ENCODE measurements at regions not wholly inside any gene's neighbourhood (a gene's known extent, or its start where the extent isn't known, plus 50 kb on each side); places are given as distances from the start of the nearest gene placed in this dataset.

GRCh38 chr20:24194143-24194542 is 205.6 kb upstream of the GGTLC1 start:
- no peak for DNase-seq
- H3K27me3 ChIP-seq = no peaks in the 10 kb centered on the region
- no peaks in the 10 kb centered on the region for H3K4me1 ChIP-seq (ENCODE audit: insufficient read depth)
- no peaks in the 10 kb centered on the region for H3K9me3 ChIP-seq
- H3K27ac ChIP-seq = no peak overlapping the region
- TF ChIP-seq EP300 (IDR thresholded peaks at IDR 0.05) (no peak), CTCF (IDR thresholded peaks at IDR 0.05) (no peak), POLR2A (IDR thresholded peaks at IDR 0.05) (no peak)
- intact Hi-C loops (cut with DNase I) = no loop called here
- H3K36me3 ChIP-seq = no peaks in the 10 kb centered on the region
- WGBS, 3 donors = 69 to 76% (median 75%) methylated on average over 3 of the region's 3 CpGs
- no peak overlapping the region for H3K4me3 ChIP-seq

DNA sequence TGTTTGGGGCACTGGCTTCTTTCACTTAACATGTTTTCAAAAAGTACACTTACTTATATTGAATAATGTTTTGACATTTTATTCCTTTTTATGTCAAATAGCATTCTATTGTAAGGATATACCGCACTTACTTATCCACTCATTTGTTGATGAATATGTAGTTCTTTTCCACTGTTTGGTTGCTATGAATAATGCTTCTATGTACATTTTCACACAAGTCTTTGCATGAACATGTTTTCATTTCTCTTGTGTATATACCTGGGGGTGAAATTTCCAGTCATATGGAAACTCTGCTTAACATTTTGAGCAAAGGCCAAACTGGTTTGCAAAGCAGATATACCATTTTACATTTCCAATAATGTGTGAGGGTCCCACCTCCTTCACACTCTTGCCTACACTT is 202.3 kb upstream of the GGTLC1 start:
- H3K27me3 ChIP-seq = no peaks in the 10 kb centered on the region
- intact Hi-C loops (cut with DNase I) = no loop called here

GRCh38 chr20:24185791-24186190 is 197.2 kb upstream of the GGTLC1 start:
- DNase-seq = no peak
- H3K36me3 ChIP-seq = no peaks in the 10 kb centered on the region
- no peaks in the 10 kb centered on the region for H3K4me1 ChIP-seq (ENCODE audit: insufficient read depth)
- H3K27me3 ChIP-seq = no peaks in the 10 kb centered on the region
- intact Hi-C loops (cut with DNase I) = no loop called here
- no peak for TF ChIP-seq EP300 (IDR thresholded peaks at IDR 0.05)
- TF ChIP-seq POLR2A (IDR thresholded peaks at IDR 0.05) = no peak
- TF ChIP-seq CTCF (IDR thresholded peaks at IDR 0.05) = no peak
- no peaks in the 10 kb centered on the region for H3K9me3 ChIP-seq
- no peak overlapping the region for H3K27ac ChIP-seq
- no peak overlapping the region for H3K4me3 ChIP-seq

More for the DNA sequence above, 202.3 kb upstream of the GGTLC1 start:
- Histone ChIP-seq H3K4me1 (ENCODE audit: insufficient read depth) (no peaks in the 10 kb centered on the region), H3K9me3 (no peaks in the 10 kb centered on the region), H3K36me3 (no peaks in the 10 kb centered on the region), H3K27ac (no peak overlapping the region), H3K4me3 (no peak overlapping the region)
- WGBS, 3 donors = 93 to 98% (median 97%) methylated on average over 1 of the region's 1 CpG
- DNase-seq = no peak
- no peak for TF ChIP-seq CTCF (IDR thresholded peaks at IDR 0.05)
- no peak for TF ChIP-seq EP300 (IDR thresholded peaks at IDR 0.05)
- TF ChIP-seq POLR2A (IDR thresholded peaks at IDR 0.05) = no peak

DNA sequence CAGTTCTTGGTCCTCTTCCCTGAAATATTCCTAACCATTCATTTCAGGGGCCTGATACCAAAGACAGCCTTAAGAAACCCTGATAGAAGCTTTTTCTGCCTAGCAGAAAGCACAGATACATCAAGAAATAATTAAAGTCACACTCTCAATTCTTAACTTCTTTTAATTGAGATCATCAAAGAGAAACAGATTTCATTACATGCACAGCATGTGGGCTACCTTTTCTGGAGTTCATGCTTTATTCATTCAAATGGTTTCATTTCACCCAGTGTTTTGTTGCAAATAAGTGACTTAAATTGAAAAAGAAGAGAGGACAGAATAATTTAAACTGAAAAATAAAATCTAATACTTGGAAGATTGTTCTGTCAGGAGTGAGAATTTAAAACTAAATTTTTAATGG is 192.6 kb upstream of the GGTLC1 start:
- no peaks in the 10 kb centered on the region for H3K36me3 ChIP-seq
- intact Hi-C loops (cut with DNase I) = no loop called here
- no peak for DNase-seq
- no peak overlapping the region for H3K27ac ChIP-seq
- H3K27me3 ChIP-seq = no peaks in the 10 kb centered on the region
- TF ChIP-seq EP300 (IDR thresholded peaks at IDR 0.05) (no peak), CTCF (IDR thresholded peaks at IDR 0.05) (no peak), POLR2A (IDR thresholded peaks at IDR 0.05) (no peak)
- no peaks in the 10 kb centered on the region for H3K9me3 ChIP-seq
- H3K4me1 ChIP-seq (ENCODE audit: insufficient read depth) = no peaks in the 10 kb centered on the region
- no peak overlapping the region for H3K4me3 ChIP-seq

GRCh38 chr20:24169256-24169655 is 180.7 kb upstream of the GGTLC1 start:
- Histone ChIP-seq H3K4me1 (ENCODE audit: insufficient read depth) (no peaks in the 10 kb centered on the region), H3K27me3 (no peaks in the 10 kb centered on the region), H3K9me3 (no peaks in the 10 kb centered on the region), H3K27ac (no peak overlapping the region), H3K36me3 (no peaks in the 10 kb centered on the region), H3K4me3 (no peak overlapping the region)
- DNase-seq = no peak
- no peak for TF ChIP-seq CTCF (IDR thresholded peaks at IDR 0.05)
- TF ChIP-seq POLR2A (IDR thresholded peaks at IDR 0.05) = no peak
- TF ChIP-seq EP300 (IDR thresholded peaks at IDR 0.05) = no peak
- 89 to 100% (median 94%) methylated on average over 1 of the region's 1 CpG for WGBS, 3 donors
- intact Hi-C loops (cut with DNase I) = no loop called here
